ENCODE measurements at regions not wholly inside any gene's neighbourhood (a gene's known extent, or its start where the extent isn't known, plus 50 kb on each side); places are given as distances from the start of the nearest gene placed in this dataset.

DNA sequence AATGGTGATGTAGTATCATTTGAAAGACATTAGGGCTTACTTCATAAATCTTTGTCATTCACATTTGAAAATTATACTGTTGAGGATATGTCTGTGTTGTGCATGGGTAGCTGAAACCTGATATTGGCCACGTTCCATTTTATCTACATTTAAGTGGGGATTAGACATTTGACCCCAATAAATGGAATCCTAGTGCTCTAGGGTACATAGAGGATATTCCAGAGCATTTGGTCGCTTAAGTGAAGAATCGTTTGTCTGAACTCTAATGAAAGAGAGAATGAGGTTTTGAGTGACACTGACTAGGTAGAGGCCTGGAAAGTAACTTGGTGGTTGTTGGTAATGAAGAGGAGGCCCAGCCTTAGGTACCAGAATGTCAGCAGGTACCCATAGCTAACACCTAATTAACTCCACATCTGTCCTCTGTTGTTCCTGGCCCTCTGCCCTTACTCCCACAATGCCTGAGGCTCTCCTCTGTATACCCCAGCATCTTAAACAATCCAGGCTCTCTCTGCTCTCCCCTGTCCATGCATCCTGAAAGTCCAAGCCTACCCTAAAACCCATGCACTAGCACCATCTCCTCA lies 299.5 kb upstream of the KLF3 start:
- H3K4me2 ChIP-seq (replicated peaks; ENCODE audit: low read depth, low read length, poor library complexity, severe bottlenecking): no peak overlapping the region

DNA sequence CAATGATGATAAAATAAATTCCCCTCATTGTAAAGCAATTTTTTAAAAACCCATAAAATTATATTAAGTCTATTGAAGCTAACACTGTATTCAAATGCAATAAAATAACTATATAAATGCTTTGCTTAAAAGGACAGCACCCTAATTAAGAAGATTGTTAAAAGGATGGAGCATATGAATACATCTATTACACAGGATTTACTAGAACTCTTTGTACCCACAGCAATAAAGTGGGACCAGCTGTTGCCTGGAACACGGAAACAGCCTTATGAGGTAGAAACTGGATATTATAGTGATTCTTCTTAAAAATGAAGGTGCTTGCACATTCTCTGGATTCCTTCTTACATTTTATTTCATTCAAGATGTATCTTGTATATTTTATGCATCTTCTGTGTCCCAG lies 298.7 kb upstream of the KLF3 start:
- Histone ChIP-seq H3K27ac (ENCODE audit: low read length in 2 of 2) (no peak overlapping the region), H3K4me1 (ENCODE audit: control insufficient read depth in 2 of 2, insufficient read depth in 2 of 2, low read length in 2 of 2) (no peaks in the 10 kb centered on the region), H3K79me2 (ENCODE audit: control insufficient read depth, insufficient read depth, low read length) (no peaks in the 10 kb centered on the region), H3K4me2 (replicated peaks; ENCODE audit: low read depth, low read length, poor library complexity, severe bottlenecking) (no peak overlapping the region), H3K9me3 (ENCODE audit: control extremely low read depth in 1 of 3, control insufficient read depth in 2 of 3, insufficient read depth in 1 of 3, low read length in 2 of 3) (no peaks in the 10 kb centered on the region), H3K9ac (ENCODE audit: low read length) (no peak overlapping the region), H2AFZ (ENCODE audit: insufficient read depth, low read depth, low read length, poor library complexity, severe bottlenecking) (no peak overlapping the region), H3K27me3 (replicated peaks in 1 of 4; ENCODE audit: control extremely low read depth in 1 of 4, control insufficient read depth in 3 of 4, insufficient read depth in 4 of 4, low read length in 3 of 4) (peaks cover 0 to 3% (median 0%) of the 10 kb centered on the region in 4 experiments), H4K20me1 (ENCODE audit: control insufficient read depth, insufficient read depth, low read length, poor library complexity, severe bottlenecking) (no peaks in the 10 kb centered on the region), H3K4me3 (ENCODE audit: control extremely low read depth in 1 of 5, extremely low read depth in 1 of 5, insufficient read depth in 1 of 5, low read depth in 2 of 5, low read length in 4 of 5) (no peak overlapping the region), H3K36me3 (replicated peaks in 1 of 2; ENCODE audit: control extremely low read depth in 1 of 2, control insufficient read depth in 1 of 2, extremely low read depth in 1 of 2, insufficient read depth in 2 of 2, low read length in 1 of 2) (no peaks in the 10 kb centered on the region)
- ChIA-PET POLR2A (no interaction called here), CTCF (no interaction called here)
- DNase-seq: no peak
- no peak for ATAC-seq (ENCODE audit: low read depth)
- H3K27ac Mint-ChIP-seq: no peak overlapping the region
- no CpG with 5 or more reads among the region's 1 CpG for WGBS (ENCODE audit: insufficient coverage)
- H3K4me1 Mint-ChIP-seq: no peaks in the 10 kb centered on the region
- no peak for TF ChIP-seq EZH2 (IDR thresholded peaks at IDR 0.05; ENCODE audit: borderline replicate concordance, insufficient read depth, low read depth, low read length, poor library complexity, severe bottlenecking)
- TF ChIP-seq, protein P1, sequence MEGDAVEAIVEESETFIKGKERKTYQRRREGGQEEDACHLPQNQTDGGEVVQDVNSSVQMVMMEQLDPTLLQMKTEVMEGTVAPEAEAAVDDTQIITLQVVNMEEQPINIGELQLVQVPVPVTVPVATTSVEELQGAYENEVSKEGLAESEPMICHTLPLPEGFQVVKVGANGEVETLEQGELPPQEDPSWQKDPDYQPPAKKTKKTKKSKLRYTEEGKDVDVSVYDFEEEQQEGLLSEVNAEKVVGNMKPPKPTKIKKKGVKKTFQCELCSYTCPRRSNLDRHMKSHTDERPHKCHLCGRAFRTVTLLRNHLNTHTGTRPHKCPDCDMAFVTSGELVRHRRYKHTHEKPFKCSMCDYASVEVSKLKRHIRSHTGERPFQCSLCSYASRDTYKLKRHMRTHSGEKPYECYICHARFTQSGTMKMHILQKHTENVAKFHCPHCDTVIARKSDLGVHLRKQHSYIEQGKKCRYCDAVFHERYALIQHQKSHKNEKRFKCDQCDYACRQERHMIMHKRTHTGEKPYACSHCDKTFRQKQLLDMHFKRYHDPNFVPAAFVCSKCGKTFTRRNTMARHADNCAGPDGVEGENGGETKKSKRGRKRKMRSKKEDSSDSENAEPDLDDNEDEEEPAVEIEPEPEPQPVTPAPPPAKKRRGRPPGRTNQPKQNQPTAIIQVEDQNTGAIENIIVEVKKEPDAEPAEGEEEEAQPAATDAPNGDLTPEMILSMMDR (IDR thresholded peaks at IDR 0.05): no peak
- no peaks in the 10 kb centered on the region for H3K9me3 Mint-ChIP-seq (ENCODE audit: insufficient read depth)
- intact Hi-C loops (cut with micrococcal nuclease): no loop called here
- H3K27me3 Mint-ChIP-seq: peaks cover 10% of the 10 kb centered on the region
- no peak overlapping the region for H3K4me3 Mint-ChIP-seq

More for the DNA sequence above, 299.5 kb upstream of the KLF3 start:
- ChIA-PET CTCF (no interaction called here), POLR2A (no interaction called here)
- Histone ChIP-seq H3K9me3 (ENCODE audit: control extremely low read depth in 1 of 3, control insufficient read depth in 2 of 3, insufficient read depth in 1 of 3, low read length in 2 of 3) (no peaks in the 10 kb centered on the region), H3K9ac (ENCODE audit: low read length) (no peak overlapping the region), H3K27me3 (replicated peaks in 1 of 4; ENCODE audit: control extremely low read depth in 1 of 4, control insufficient read depth in 3 of 4, insufficient read depth in 4 of 4, low read length in 3 of 4) (peaks cover 0 to 3% (median 0%) of the 10 kb centered on the region in 4 experiments), H3K4me1 (ENCODE audit: control insufficient read depth in 2 of 2, insufficient read depth in 2 of 2, low read length in 2 of 2) (no peaks in the 10 kb centered on the region), H3K79me2 (ENCODE audit: control insufficient read depth, insufficient read depth, low read length) (no peaks in the 10 kb centered on the region), H3K27ac (ENCODE audit: low read length in 2 of 2) (no peak overlapping the region), H4K20me1 (ENCODE audit: control insufficient read depth, insufficient read depth, low read length, poor library complexity, severe bottlenecking) (no peaks in the 10 kb centered on the region), H3K36me3 (replicated peaks in 1 of 2; ENCODE audit: control extremely low read depth in 1 of 2, control insufficient read depth in 1 of 2, extremely low read depth in 1 of 2, insufficient read depth in 2 of 2, low read length in 1 of 2) (no peaks in the 10 kb centered on the region), H2AFZ (ENCODE audit: insufficient read depth, low read depth, low read length, poor library complexity, severe bottlenecking) (no peak overlapping the region), H3K4me3 (ENCODE audit: control extremely low read depth in 1 of 5, extremely low read depth in 1 of 5, insufficient read depth in 1 of 5, low read depth in 2 of 5, low read length in 4 of 5) (no peak overlapping the region)
- Mint-ChIP-seq H3K27ac (no peak overlapping the region), H3K4me1 (no peaks in the 10 kb centered on the region), H3K27me3 (peaks cover 10% of the 10 kb centered on the region), H3K9me3 (ENCODE audit: insufficient read depth) (no peaks in the 10 kb centered on the region), H3K4me3 (no peak overlapping the region)
- ATAC-seq (ENCODE audit: low read depth) (no peak), DNase-seq (no peak)
- intact Hi-C loops (cut with micrococcal nuclease): no loop called here
- WGBS (ENCODE audit: insufficient coverage): 95% methylated on average over 2 of the region's 3 CpGs
- TF ChIP-seq, protein P1 (IDR thresholded peaks at IDR 0.05): no peak
- TF ChIP-seq EZH2 (IDR thresholded peaks at IDR 0.05; ENCODE audit: borderline replicate concordance, insufficient read depth, low read depth, low read length, poor library complexity, severe bottlenecking): no peak

All from B cell (primary cell).